H1 (cell line): ENCODE measurements at regions not wholly inside any gene's neighbourhood (a gene's known extent, or its start where the extent isn't known, plus 50 kb on each side); places are given as distances from the start of the nearest gene placed in this dataset.

Experiments
- CTCF ChIA-PET: fragments of 300-600 bp; sonication (Branson Sonifier 250); formaldehyde crosslinking; loops from one replicate; lab custom pipeline; 2021; ENCODE audit not compliant: partially characterized antibody; lab: Charles Lee
- POLR2A ChIA-PET: fragments of 300-600 bp; sonication (Branson Sonifier 250); formaldehyde crosslinking; loops from one replicate; lab custom pipeline; 2021; ENCODE audit warnings: inconsistent platforms; ENCODE audit not compliant: partially characterized antibody; lab: Charles Lee
- DNase-seq, 2 experiments: peaks; one replicate each; pipeline versions ENCODE4 v3.0.0 to v3.0.0-alpha.2; 2010 to 2022; ENCODE audit warnings: low spot score in 2 of 2, low read depth in 1 of 2, mixed read lengths in 1 of 2
- FAIRE-seq: peaks from 2 replicates; lab custom pipeline; 2011; peaks lifted over from hg19 to GRCh38; lab: Jason Lieb, UNC
- H2AFZ ChIP-seq: 2 replicates; pipeline ENCODE4 v1.8.1; 2012; ENCODE audit warnings: low read length, inconsistent platforms
- H2AK5ac ChIP-seq: 2 replicates; pipeline ENCODE4 v1.6.1; 2013; ENCODE audit warnings: low read depth, low read length
- H2BK120ac ChIP-seq: replicated peaks from 2 replicates; pipeline ENCODE3; 2013; ENCODE audit warnings: low read depth, low read length, inconsistent platforms
- H2BK12ac ChIP-seq: 2 replicates; pipeline ENCODE4 v1.6.1; 2013; ENCODE audit warnings: low read depth, low read length
- H2BK15ac ChIP-seq: 2 replicates; pipeline ENCODE4 v1.6.1; 2013; ENCODE audit warnings: low read length
- H2BK20ac ChIP-seq: 2 replicates; pipeline ENCODE4 v1.6.1; 2013; ENCODE audit warnings: low read length
- H2BK5ac ChIP-seq: 2 replicates; pipeline ENCODE4 v1.6.1; 2013; ENCODE audit warnings: low read depth, low read length
- H3K14ac ChIP-seq: 2 replicates; pipeline ENCODE4 v1.6.1; 2013; ENCODE audit warnings: inconsistent platforms; ENCODE audit not compliant: insufficient read length
- H3K18ac ChIP-seq: 2 replicates; pipeline ENCODE4 v1.6.1; 2013; ENCODE audit warnings: low read length; ENCODE audit errors: extremely low read depth
- H3K23ac ChIP-seq: 2 replicates; pipeline ENCODE4 v1.6.1; 2013; ENCODE audit warnings: inconsistent platforms; ENCODE audit not compliant: insufficient read length
- H3K23me2 ChIP-seq: 2 replicates; pipeline ENCODE4 v1.6.1; 2013; ENCODE audit warnings: low read depth, low read length
- H3K27ac ChIP-seq: 2 replicates; pipeline ENCODE4 v1.6.1; 2011; ENCODE audit warnings: low read depth, low read length, inconsistent platforms
- H3K27me3 ChIP-seq, 4 experiments: replicated peaks in 1 of 4; 1 replicate in 1 of 4; 2 replicates in 3 of 4; pipeline versions ENCODE4 v1.6.1 to v1.8.1; 2011 to 2013; ENCODE audit warnings: low read length in 3 of 4, mild to moderate bottlenecking in 3 of 4, inconsistent platforms in 2 of 4, mixed read lengths in 2 of 4, moderate library complexity in 1 of 4; ENCODE audit not compliant: control insufficient read depth in 3 of 4, insufficient read depth in 3 of 4; ENCODE audit errors: extremely low read depth in 1 of 4
- H3K36me3 ChIP-seq, 4 experiments: 2 replicates each; pipeline versions ENCODE4 v1.6.1 to v1.8.1; 2011 to 2013; ENCODE audit warnings: mild to moderate bottlenecking in 4 of 4, low read length in 3 of 4, moderate library complexity in 2 of 4, control low read depth in 1 of 4, inconsistent platforms in 1 of 4; ENCODE audit not compliant: insufficient read depth in 4 of 4, control insufficient read depth in 2 of 4
- H3K4ac ChIP-seq: replicated peaks from 2 replicates; pipeline ENCODE3; 2013; ENCODE audit warnings: low read length, low read depth, mixed read lengths, inconsistent platforms; ENCODE audit not compliant: insufficient read length
- H3K4me1 ChIP-seq, 4 experiments: replicated peaks in 1 of 4; 1 replicate in 1 of 4; 2 replicates in 3 of 4; pipeline versions ENCODE4 v1.6.1 to v1.8.1; 2011 to 2013; ENCODE audit warnings: low read length in 3 of 4, inconsistent platforms in 2 of 4, mixed read lengths in 1 of 4; ENCODE audit not compliant: insufficient read depth in 4 of 4, control insufficient read depth in 3 of 4
- H3K4me2 ChIP-seq, 2 experiments: 2 replicates each; pipeline versions ENCODE4 v1.6.1 to v1.8.1; 2011 to 2013; ENCODE audit warnings: low read depth in 2 of 2, low read length in 2 of 2, control low read depth in 1 of 2, inconsistent platforms in 1 of 2, mild to moderate bottlenecking in 1 of 2; ENCODE audit not compliant: insufficient read depth in 1 of 2
- H3K4me3 ChIP-seq, 4 experiments: fragments of 200-600, 300-600 bp in 1 of 4; sonication (generic), shearing (Covaris generic), sonication (Bioruptor Twin) in 1 of 4; 2 replicates each; pipeline versions ENCODE4 v1.5.1 to v1.8.1; 2011 to 2016; ENCODE audit warnings: low read length in 4 of 4, low read depth in 3 of 4, control low read depth in 2 of 4, inconsistent platforms in 2 of 4, mild to moderate bottlenecking in 2 of 4, mixed read lengths in 1 of 4, moderate library complexity in 1 of 4; ENCODE audit not compliant: insufficient read depth in 2 of 4; ENCODE audit errors: extremely low read depth in 1 of 4
- H3K56ac ChIP-seq: replicated peaks from 2 replicates; pipeline ENCODE3; 2013; ENCODE audit warnings: low read depth, mild to moderate bottlenecking, mixed read lengths, low read length, inconsistent platforms; ENCODE audit not compliant: insufficient read length
- H3K79me1 ChIP-seq: 2 replicates; pipeline ENCODE4 v1.6.1; 2013; ENCODE audit warnings: low read depth, low read length, control low read depth
- H3K79me2 ChIP-seq, 2 experiments: 2 replicates each; pipeline versions ENCODE4 v1.6.1 to v1.8.1; 2012 to 2013; ENCODE audit warnings: low read length in 2 of 2, mild to moderate bottlenecking in 2 of 2, inconsistent platforms in 1 of 2; ENCODE audit not compliant: insufficient read depth in 2 of 2, control insufficient read depth in 1 of 2
- H3K9ac ChIP-seq, 4 experiments: replicated peaks in 1 of 4; 1 replicate in 1 of 4; 2 replicates in 3 of 4; pipeline versions ENCODE4 v1.6.1 to v1.8.1; 2011 to 2013; ENCODE audit warnings: low read depth in 3 of 4, low read length in 3 of 4, control low read depth in 2 of 4, mild to moderate bottlenecking in 2 of 4, moderate library complexity in 2 of 4, inconsistent platforms in 1 of 4; ENCODE audit errors: extremely low read depth in 1 of 4
- H3K9me3 ChIP-seq, 2 experiments: 2 replicates each; pipeline versions ENCODE4 v1.6.1 to v1.8.1; 2012 to 2013; ENCODE audit warnings: mild to moderate bottlenecking in 2 of 2, moderate library complexity in 2 of 2, control low read depth in 1 of 2, inconsistent platforms in 1 of 2, low read depth in 1 of 2, low read length in 1 of 2, mixed read lengths in 1 of 2; ENCODE audit not compliant: insufficient read depth in 2 of 2
- H4K20me1 ChIP-seq, 2 experiments: replicated peaks in 1 of 2; 2 replicates each; pipeline versions ENCODE3 to v1.8.1; 2011 to 2013; ENCODE audit warnings: inconsistent platforms in 2 of 2, low read length in 2 of 2, mild to moderate bottlenecking in 1 of 2; ENCODE audit not compliant: insufficient read depth in 2 of 2, control insufficient read depth in 1 of 2
- H4K5ac ChIP-seq: 2 replicates; pipeline ENCODE4 v1.6.1; 2013; ENCODE audit warnings: low read length, low read depth, mixed read lengths, inconsistent platforms; ENCODE audit not compliant: insufficient read length
- H4K8ac ChIP-seq: 2 replicates; pipeline ENCODE4 v1.8.0; 2013; ENCODE audit warnings: mild to moderate bottlenecking, moderate library complexity, low read length, inconsistent platforms; ENCODE audit not compliant: insufficient read depth; ENCODE audit errors: extremely low read depth
- H4K91ac ChIP-seq: replicated peaks from 2 replicates; pipeline ENCODE3; 2013; ENCODE audit warnings: low read length, mixed read lengths, inconsistent platforms; ENCODE audit not compliant: insufficient read length
- BCL11A ChIP-seq, 2 experiments: IDR thresholded peaks; one replicate each; pipeline ENCODE4 v1.6.1; 2011; ENCODE audit warnings: low read depth in 2 of 2, low read length in 2 of 2, mild to moderate bottlenecking in 2 of 2
- CHD2 ChIP-seq: IDR thresholded peaks from 2 replicates; pipeline ENCODE4 v1.6.1; 2012; ENCODE audit warnings: low read length, improper control_type of control experiment
- FOSL1 ChIP-seq: IDR thresholded peaks from 2 replicates; pipeline ENCODE4 v1.6.1; 2011; ENCODE audit warnings: mild to moderate bottlenecking, low read depth, low read length, moderate library complexity; ENCODE audit not compliant: insufficient read depth
- GTF2F1 ChIP-seq: IDR thresholded peaks from 2 replicates; pipeline ENCODE4 v1.6.1; 2012; ENCODE audit warnings: low read depth, low read length, improper control_type of control experiment, borderline replicate concordance
- KDM1A ChIP-seq: fragments of 200-600, 300-600 bp; sonication (generic); IDR thresholded peaks from 2 replicates; pipeline ENCODE4 v1.7.1; 2016; ENCODE audit warnings: mild to moderate bottlenecking, low read length, borderline replicate concordance
- KDM4A ChIP-seq: IDR thresholded peaks from one replicate; pipeline ENCODE4 v1.7.1; 2012; ENCODE audit warnings: low read depth, mild to moderate bottlenecking, moderate library complexity, low read length, inconsistent platforms; ENCODE audit not compliant: severe bottlenecking
- TF ChIP-seq, protein P1 (sequence below): IDR thresholded peaks from 2 replicates; pipeline ENCODE4 v1.6.1; 2012; ENCODE audit warnings: low read length, inconsistent platforms
- TF ChIP-seq, protein P2 (sequence below): IDR thresholded peaks from 2 replicates; pipeline ENCODE4 v1.6.1; 2012; ENCODE audit warnings: inconsistent platforms

DNA sequence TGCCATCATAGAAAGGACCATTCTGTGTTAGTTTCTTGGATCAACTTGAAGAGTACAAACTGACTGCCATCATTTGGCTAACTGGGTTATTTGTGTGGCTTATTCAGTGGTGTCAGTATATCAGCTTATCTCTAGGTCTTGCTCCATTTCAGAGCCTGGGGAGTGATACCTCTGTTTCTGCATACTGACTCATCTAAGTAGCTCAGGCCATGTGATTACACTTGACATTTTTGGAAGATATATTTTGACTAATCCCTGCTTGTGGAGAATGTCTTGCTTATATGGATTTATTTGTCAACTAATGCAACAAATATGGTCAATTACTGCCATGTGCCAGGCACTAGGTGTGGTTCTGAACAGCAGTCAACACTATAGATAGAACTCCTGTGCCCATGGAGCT lies 311.7 kb downstream of the YTHDC2 start:
- H3K79me2 ChIP-seq, result no peaks in the 10 kb centered on the region
- H2BK15ac ChIP-seq, result no peak overlapping the region
- H4K8ac ChIP-seq, result no peak overlapping the region
- no peaks in the 10 kb centered on the region for H3K36me3 ChIP-seq
- H2BK20ac ChIP-seq, result no peak overlapping the region
- no peaks in the 10 kb centered on the region for H3K23me2 ChIP-seq
- no peak overlapping the region for H3K14ac ChIP-seq
- no peaks in the 10 kb centered on the region for H4K20me1 ChIP-seq
- no peak overlapping the region for H3K18ac ChIP-seq
- H3K79me1 ChIP-seq, result no peaks in the 10 kb centered on the region
- 0 out of 4 replicates have a peak, but pooled peaks cover 0 to 2% of the 10 kb centered on the region in 2 experiments for H3K9me3 ChIP-seq
- H2BK120ac ChIP-seq, result no peak overlapping the region
- no peak overlapping the region for H3K9ac ChIP-seq
- no peak overlapping the region for H2AK5ac ChIP-seq
- H3K4me3 ChIP-seq, result no peak overlapping the region
- no peaks in the 10 kb centered on the region for H3K27me3 ChIP-seq
- ChIA-PET CTCF (interaction anchor here (1.1 to 2.6 kb wide), 4 partner anchors 18 to 142 kb away, joined by 3 to 9 read pairs (median 4); no protein-coding TSS in a partner anchor), POLR2A (no interaction called here)
- no peak overlapping the region for H3K27ac ChIP-seq
- no peak overlapping the region for H2AFZ ChIP-seq
- no peak overlapping the region for H3K4ac ChIP-seq
- H4K91ac ChIP-seq, result no peak overlapping the region
- no peak overlapping the region for H3K4me2 ChIP-seq
- no peaks in the 10 kb centered on the region for H3K4me1 ChIP-seq
- no peak overlapping the region for H3K23ac ChIP-seq
- no peak overlapping the region for H2BK5ac ChIP-seq
- FAIRE-seq, result no peak
- no peak for DNase-seq
- no peak overlapping the region for H3K56ac ChIP-seq
- TF ChIP-seq, protein P1, sequence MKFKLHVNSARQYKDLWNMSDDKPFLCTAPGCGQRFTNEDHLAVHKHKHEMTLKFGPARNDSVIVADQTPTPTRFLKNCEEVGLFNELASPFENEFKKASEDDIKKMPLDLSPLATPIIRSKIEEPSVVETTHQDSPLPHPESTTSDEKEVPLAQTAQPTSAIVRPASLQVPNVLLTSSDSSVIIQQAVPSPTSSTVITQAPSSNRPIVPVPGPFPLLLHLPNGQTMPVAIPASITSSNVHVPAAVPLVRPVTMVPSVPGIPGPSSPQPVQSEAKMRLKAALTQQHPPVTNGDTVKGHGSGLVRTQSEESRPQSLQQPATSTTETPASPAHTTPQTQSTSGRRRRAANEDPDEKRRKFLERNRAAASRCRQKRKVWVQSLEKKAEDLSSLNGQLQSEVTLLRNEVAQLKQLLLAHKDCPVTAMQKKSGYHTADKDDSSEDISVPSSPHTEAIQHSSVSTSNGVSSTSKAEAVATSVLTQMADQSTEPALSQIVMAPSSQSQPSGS, result no peak
- TF ChIP-seq FOSL1 (no peak), KDM4A (no peak), CHD2 (no peak), KDM1A (no peak), BCL11A (IDR thresholded peaks at IDR 0.05; ENCODE audit: low read depth in 2 of 2, low read length in 2 of 2) (no peak), GTF2F1 (no peak)
- TF ChIP-seq, protein P2, sequence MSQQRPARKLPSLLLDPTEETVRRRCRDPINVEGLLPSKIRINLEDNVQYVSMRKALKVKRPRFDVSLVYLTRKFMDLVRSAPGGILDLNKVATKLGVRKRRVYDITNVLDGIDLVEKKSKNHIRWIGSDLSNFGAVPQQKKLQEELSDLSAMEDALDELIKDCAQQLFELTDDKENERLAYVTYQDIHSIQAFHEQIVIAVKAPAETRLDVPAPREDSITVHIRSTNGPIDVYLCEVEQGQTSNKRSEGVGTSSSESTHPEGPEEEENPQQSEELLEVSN, result no peak
- H2BK12ac ChIP-seq, result no peak overlapping the region
- H4K5ac ChIP-seq, result no peak overlapping the region
